Naive thymus-derived CD4-positive, alpha-beta T cell (primary cell): ENCODE measurements at regions not wholly inside any gene's neighbourhood (a gene's known extent, or its start where the extent isn't known, plus 50 kb on each side); places are given as distances from the start of the nearest gene placed in this dataset.

Experiments used
- ATAC-seq: fragments of 150-1000 bp; cut with Tn5 transposase; 2 replicates; pipeline ENCODE4 v1.10.0; 2021; ENCODE audit warnings: mild to moderate bottlenecking, moderate library complexity
- CTCF ChIA-PET: fragments of 350-600 bp; sonication (Branson Sonifier 250); formaldehyde crosslinking; loops from one replicate; lab custom pipeline; 2021; ENCODE audit warnings: antibody characterized with exemption; lab: Charles Lee
- POLR2A ChIA-PET: fragments of 350-600 bp; sonication (Branson Sonifier 250); formaldehyde crosslinking; loops from one replicate; lab custom pipeline; 2021; ENCODE audit warnings: antibody characterized with exemption, inconsistent platforms; lab: Charles Lee
- DNase-seq, 9 donors: peaks; one replicate each; pipeline versions ENCODE4 v3.0.0 to v3.0.0-alpha.2; 2020 to 2022; ENCODE audit warnings: mixed read lengths in 1 of 9
- H3K27ac ChIP-seq: one replicate; pipeline ENCODE4 v1.7.0; 2013; ENCODE audit warnings: mild to moderate bottlenecking, low read depth, low read length, moderate library complexity
- H3K27me3 ChIP-seq, 2 donors: one replicate each; pipeline ENCODE4 v1.7.0; 2013; ENCODE audit warnings: low read length in 2 of 2, mild to moderate bottlenecking in 2 of 2, moderate library complexity in 2 of 2; ENCODE audit not compliant: control insufficient read depth in 2 of 2, insufficient read depth in 2 of 2
- H3K36me3 ChIP-seq, 3 experiments: 1 replicate in 2 of 3; 2 replicates in 1 of 3; pipeline ENCODE4 v1.7.0; 2013; ENCODE audit warnings: low read length in 3 of 3, mild to moderate bottlenecking in 3 of 3, moderate library complexity in 1 of 3; ENCODE audit not compliant: insufficient read depth in 3 of 3, control insufficient read depth in 2 of 3
- H3K4me1 ChIP-seq, 2 donors: one replicate each; pipeline ENCODE4 v1.7.0; 2013; ENCODE audit warnings: low read length in 2 of 2, mild to moderate bottlenecking in 2 of 2, moderate library complexity in 1 of 2; ENCODE audit not compliant: control insufficient read depth in 2 of 2, insufficient read depth in 2 of 2
- H3K4me3 ChIP-seq: 2 replicates; pipeline ENCODE4 v1.7.0; 2013; ENCODE audit warnings: mild to moderate bottlenecking, low read length
- H3K9me3 ChIP-seq, 3 experiments: 1 replicate in 2 of 3; 2 replicates in 1 of 3; pipeline ENCODE4 v1.7.0; 2013; ENCODE audit warnings: low read length in 3 of 3; ENCODE audit not compliant: control insufficient read depth in 2 of 3
- H3K27ac Mint-ChIP-seq, 9 donors: one replicate each; pipeline ENCODE4 v1.8.0; 2020 to 2022; ENCODE audit warnings: mixed read lengths in 9 of 9, mild to moderate bottlenecking in 8 of 9, moderate library complexity in 5 of 9, inconsistent platforms in 2 of 9
- H3K27me3 Mint-ChIP-seq, 5 donors: one replicate each; pipeline ENCODE4 v1.8.0; 2021 to 2022; ENCODE audit warnings: mixed read lengths in 5 of 5, mild to moderate bottlenecking in 1 of 5
- H3K36me3 Mint-ChIP-seq, 5 donors: one replicate each; pipeline ENCODE4 v1.8.0; 2020 to 2022; ENCODE audit warnings: mixed read lengths in 5 of 5, mild to moderate bottlenecking in 3 of 5, inconsistent platforms in 1 of 5
- H3K4me1 Mint-ChIP-seq, 7 donors: one replicate each; pipeline ENCODE4 v1.8.0; 2020 to 2022; ENCODE audit warnings: mixed read lengths in 7 of 7, mild to moderate bottlenecking in 3 of 7, inconsistent platforms in 1 of 7
- H3K4me3 Mint-ChIP-seq, 10 donors: one replicate each; pipeline ENCODE4 v1.8.0; 2020 to 2022; ENCODE audit warnings: mild to moderate bottlenecking in 10 of 10, mixed read lengths in 10 of 10, moderate library complexity in 6 of 10, inconsistent platforms in 2 of 10
- H3K9me3 Mint-ChIP-seq, 11 donors: one replicate each; pipeline ENCODE4 v1.8.0; 2020 to 2022; ENCODE audit warnings: mixed read lengths in 11 of 11, mild to moderate bottlenecking in 4 of 11, inconsistent platforms in 1 of 11, moderate library complexity in 1 of 11
- intact Hi-C, 2 donors: fragments of 100-400 bp; cut with micrococcal nuclease; formaldehyde crosslinking; loops; one replicate each; pipeline ENCODE4 v1.15.1; 2023

DNA sequence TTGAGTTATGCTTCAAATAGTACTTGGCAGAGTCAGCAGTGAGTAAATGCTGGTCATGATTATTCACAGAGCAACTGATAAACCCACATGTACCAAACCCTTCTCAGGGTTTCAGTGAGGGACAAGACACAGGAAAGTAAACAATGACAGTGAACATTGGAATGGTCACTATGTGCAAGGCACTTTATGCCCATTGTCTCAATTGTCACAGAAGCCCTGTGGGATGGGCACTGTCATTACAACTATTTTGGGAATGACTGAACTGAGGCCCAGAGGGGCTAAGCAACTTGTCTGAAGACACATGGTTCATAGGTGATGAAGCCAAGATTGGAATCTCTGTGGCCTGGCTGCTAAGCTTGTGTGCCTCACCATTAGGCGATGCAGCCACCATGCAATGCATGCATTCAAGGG lies 238.5 kb downstream of the RBM19 start:
- peaks cover 0 to 39% (median 12%) of the 10 kb centered on the region in 5 donors for H3K27me3 Mint-ChIP-seq
- Histone ChIP-seq H3K27ac (no peak overlapping the region), H3K36me3 (no peaks in the 10 kb centered on the region), H3K9me3 (no peaks in the 10 kb centered on the region), H3K4me3 (no peak overlapping the region), H3K27me3 (no peaks in the 10 kb centered on the region), H3K4me1 (no peaks in the 10 kb centered on the region)
- no peak for ATAC-seq
- peaks cover 0 to 13% (median 2%) of the 10 kb centered on the region in 11 donors for H3K9me3 Mint-ChIP-seq
- no peak for DNase-seq
- ChIA-PET POLR2A (no interaction called here), CTCF (no interaction called here)
- peaks cover 0 to 2% (median 0%) of the 10 kb centered on the region in 7 donors for H3K4me1 Mint-ChIP-seq
- H3K27ac Mint-ChIP-seq = no peak overlapping the region
- intact Hi-C loops = no loop called here
- H3K36me3 Mint-ChIP-seq = peaks cover 0 to 8% (median 0%) of the 10 kb centered on the region in 5 donors
- H3K4me3 Mint-ChIP-seq = no peak overlapping the region

DNA sequence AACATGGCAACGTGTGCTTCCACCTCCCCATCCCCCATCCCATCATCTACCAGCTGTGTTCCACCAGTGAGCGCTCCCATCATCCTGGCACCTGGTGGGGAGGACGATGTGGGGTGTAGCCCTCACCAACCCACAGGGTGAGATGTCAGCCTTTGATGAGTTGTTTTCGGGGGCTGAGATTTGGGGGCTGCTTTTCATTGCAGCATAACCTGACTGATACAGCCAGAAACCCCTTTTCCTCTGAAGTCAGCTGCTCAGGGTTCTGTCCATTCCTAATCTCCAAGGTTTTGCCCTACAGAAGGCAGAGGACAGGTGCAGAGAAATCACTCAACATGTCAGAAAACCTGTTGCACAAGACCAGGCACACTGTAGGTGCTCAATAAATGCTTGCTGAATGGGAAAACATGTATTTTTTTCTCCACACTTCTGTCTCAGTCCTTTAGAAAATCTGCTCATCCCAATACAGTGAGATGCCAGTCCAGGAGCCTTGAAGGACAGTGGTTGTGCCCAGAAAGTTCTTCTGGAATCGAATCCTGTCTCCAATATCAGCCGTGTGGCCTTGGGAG lies 239.8 kb downstream of the RBM19 start:
- no peak for DNase-seq
- Mint-ChIP-seq H3K4me3 (no peak overlapping the region), H3K27ac (no peak overlapping the region), H3K27me3 (peaks cover 0 to 33% (median 17%) of the 10 kb centered on the region in 5 donors), H3K9me3 (peaks cover 0 to 13% (median 2%) of the 10 kb centered on the region in 11 donors), H3K36me3 (peaks cover 0 to 8% (median 0%) of the 10 kb centered on the region in 5 donors), H3K4me1 (peaks cover 0 to 2% (median 0%) of the 10 kb centered on the region in 7 donors)
- intact Hi-C loops = no loop called here
- CTCF ChIA-PET = no interaction called here
- Histone ChIP-seq H3K4me3 (no peak overlapping the region), H3K4me1 (no peaks in the 10 kb centered on the region), H3K9me3 (no peaks in the 10 kb centered on the region), H3K27me3 (no peaks in the 10 kb centered on the region), H3K36me3 (no peaks in the 10 kb centered on the region), H3K27ac (no peak overlapping the region)
- ATAC-seq = no peak
- POLR2A ChIA-PET = no interaction called here

DNA sequence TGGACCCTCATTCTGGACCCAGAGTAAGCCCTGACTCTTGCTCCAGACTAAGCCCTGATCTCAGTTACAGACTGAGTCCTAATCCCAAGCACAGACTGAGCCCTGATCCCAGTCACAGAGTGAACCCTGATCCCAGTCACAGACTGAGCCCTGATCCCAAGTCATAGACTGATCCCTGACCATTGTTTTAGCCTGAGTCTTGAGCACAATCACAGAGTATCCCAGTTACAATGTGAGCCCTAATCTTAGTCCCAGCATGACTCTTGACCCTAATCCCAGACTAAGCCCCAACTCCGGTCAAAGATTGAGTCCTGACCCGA lies 240.6 kb downstream of the RBM19 start:
- DNase-seq (no peak), ATAC-seq (no peak)
- Mint-ChIP-seq H3K27me3 (peaks cover 0 to 37% (median 17%) of the 10 kb centered on the region in 5 donors), H3K4me1 (peaks cover 0 to 2% (median 0%) of the 10 kb centered on the region in 7 donors), H3K27ac (no peak overlapping the region), H3K36me3 (peaks cover 0 to 8% (median 0%) of the 10 kb centered on the region in 5 donors), H3K4me3 (no peak overlapping the region), H3K9me3 (peaks cover 0 to 13% (median 2%) of the 10 kb centered on the region in 11 donors)
- H3K4me3 ChIP-seq = no peak overlapping the region
- no peaks in the 10 kb centered on the region for H3K27me3 ChIP-seq
- H3K36me3 ChIP-seq = no peaks in the 10 kb centered on the region
- H3K4me1 ChIP-seq = no peaks in the 10 kb centered on the region
- no peaks in the 10 kb centered on the region for H3K9me3 ChIP-seq
- POLR2A ChIA-PET = no interaction called here
- CTCF ChIA-PET = no interaction called here
- intact Hi-C loops = no loop called here
- no peak overlapping the region for H3K27ac ChIP-seq

DNA sequence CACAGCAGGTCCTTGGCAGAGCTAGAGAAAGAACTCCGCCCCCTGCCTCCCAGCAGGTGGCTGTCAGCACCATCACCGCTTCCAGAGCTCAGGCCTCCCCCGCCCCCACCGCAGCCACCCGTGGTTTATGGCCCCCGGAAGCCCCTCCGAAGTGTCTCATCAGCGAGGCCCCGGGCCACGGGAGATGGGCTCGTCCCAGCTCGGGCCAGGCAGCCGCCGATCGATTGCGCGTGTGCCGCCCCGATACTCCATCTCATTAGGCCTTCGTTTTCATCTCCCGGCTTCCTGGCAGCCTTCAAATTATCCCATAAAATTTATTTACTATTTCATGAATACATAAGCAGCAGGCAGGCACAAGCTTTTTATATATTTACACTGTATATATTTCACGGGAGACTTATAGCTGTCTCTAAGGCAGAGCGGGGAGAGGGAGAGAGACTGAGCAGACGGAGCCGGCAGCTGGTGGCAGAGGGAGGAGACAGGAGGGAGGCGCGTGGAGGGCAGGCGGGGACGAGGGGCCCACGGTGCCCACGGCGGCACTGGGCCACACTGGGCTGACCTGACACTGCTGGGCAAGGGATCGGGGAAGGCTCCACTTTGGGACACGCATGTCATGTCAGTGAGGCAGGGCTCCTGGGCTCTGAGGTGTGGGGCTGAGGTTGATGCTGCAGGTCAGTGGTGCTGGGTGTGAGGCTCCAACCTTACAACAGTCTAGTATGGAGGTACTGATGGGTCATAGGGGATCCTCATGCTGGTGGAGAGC lies 241.2 kb downstream of the RBM19 start:
- Histone ChIP-seq H3K27me3 (no peaks in the 10 kb centered on the region), H3K27ac (no peak overlapping the region), H3K9me3 (no peaks in the 10 kb centered on the region), H3K36me3 (no peaks in the 10 kb centered on the region), H3K4me1 (no peaks in the 10 kb centered on the region), H3K4me3 (no peak overlapping the region)
- CTCF ChIA-PET = no interaction called here
- peaks cover 0 to 8% (median 0%) of the 10 kb centered on the region in 5 donors for H3K36me3 Mint-ChIP-seq
- peaks cover 0 to 37% (median 13%) of the 10 kb centered on the region in 5 donors for H3K27me3 Mint-ChIP-seq
- intact Hi-C loops = no loop called here
- H3K27ac Mint-ChIP-seq = no peak overlapping the region
- no peak overlapping the region for H3K4me3 Mint-ChIP-seq
- H3K4me1 Mint-ChIP-seq = peaks cover 0 to 2% (median 0%) of the 10 kb centered on the region in 7 donors
- H3K9me3 Mint-ChIP-seq = peaks cover 0 to 13% (median 2%) of the 10 kb centered on the region in 11 donors
- ATAC-seq (no peak), DNase-seq (no peak)
- POLR2A ChIA-PET = no interaction called here

DNA sequence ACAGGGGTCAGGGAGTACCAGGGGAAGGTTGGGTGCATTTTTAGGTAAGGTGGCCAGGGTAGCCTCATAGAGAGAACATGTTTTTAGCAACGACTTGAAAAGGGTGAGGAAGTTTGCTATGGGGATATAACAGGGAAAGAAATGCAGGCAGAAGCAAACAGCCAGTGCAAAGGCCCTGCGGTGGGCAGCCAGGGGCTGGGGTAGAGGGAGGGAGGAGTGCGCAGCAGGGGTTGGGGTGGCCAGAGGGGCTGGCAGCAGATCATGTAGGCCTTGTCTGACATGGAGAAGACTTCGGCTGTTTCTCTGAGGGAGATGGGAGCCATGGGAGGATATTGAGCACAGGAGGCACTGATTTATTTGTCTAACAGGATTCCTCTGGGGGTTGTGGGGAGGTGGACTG lies 242.5 kb downstream of the RBM19 start:
- H3K27ac Mint-ChIP-seq = no peak overlapping the region
- ATAC-seq (no peak), DNase-seq (no peak)
- peaks cover 0 to 35% (median 14%) of the 10 kb centered on the region in 5 donors for H3K27me3 Mint-ChIP-seq
- Histone ChIP-seq H3K9me3 (no peaks in the 10 kb centered on the region), H3K4me1 (no peaks in the 10 kb centered on the region), H3K27me3 (no peaks in the 10 kb centered on the region), H3K27ac (no peak overlapping the region), H3K36me3 (no peaks in the 10 kb centered on the region), H3K4me3 (no peak overlapping the region)
- POLR2A ChIA-PET = no interaction called here
- peaks cover 0 to 2% (median 0%) of the 10 kb centered on the region in 7 donors for H3K4me1 Mint-ChIP-seq
- intact Hi-C loops = no loop called here
- H3K36me3 Mint-ChIP-seq = peaks cover 0 to 8% (median 0%) of the 10 kb centered on the region in 5 donors
- H3K4me3 Mint-ChIP-seq = no peak overlapping the region
- H3K9me3 Mint-ChIP-seq = peaks cover 0 to 13% (median 2%) of the 10 kb centered on the region in 11 donors
- CTCF ChIA-PET = no interaction called here

DNA sequence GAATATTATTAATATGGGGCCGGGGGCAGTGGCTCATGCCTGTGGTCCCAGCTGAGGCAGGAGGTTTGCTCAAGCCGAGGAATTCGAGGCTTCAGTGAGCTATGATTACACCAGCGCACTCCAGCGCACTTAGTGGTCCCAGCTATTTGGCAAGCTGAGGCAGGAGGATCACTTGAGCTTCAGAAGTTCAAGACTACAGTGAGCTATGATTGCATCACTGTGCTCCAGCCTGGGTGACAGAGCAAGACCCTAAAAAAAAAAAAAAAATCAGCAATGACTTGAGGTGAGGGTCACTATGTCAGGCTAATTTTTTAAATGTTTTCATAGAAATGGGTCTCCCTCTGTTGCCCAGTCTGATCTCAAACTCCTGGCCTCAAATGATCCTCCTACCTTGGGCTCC lies 243.4 kb downstream of the RBM19 start:
- Mint-ChIP-seq H3K27me3 (peaks cover 0 to 30% (median 17%) of the 10 kb centered on the region in 5 donors), H3K27ac (no peak overlapping the region), H3K36me3 (peaks cover 0 to 8% (median 0%) of the 10 kb centered on the region in 5 donors), H3K9me3 (peaks cover 0 to 15% (median 2%) of the 10 kb centered on the region in 11 donors), H3K4me3 (no peak overlapping the region), H3K4me1 (peaks cover 0 to 2% (median 0%) of the 10 kb centered on the region in 7 donors)
- no peaks in the 10 kb centered on the region for H3K27me3 ChIP-seq
- intact Hi-C loops = no loop called here
- CTCF ChIA-PET = no interaction called here
- no peak for ATAC-seq
- H3K4me1 ChIP-seq = no peaks in the 10 kb centered on the region
- no peak overlapping the region for H3K4me3 ChIP-seq
- H3K27ac ChIP-seq = no peak overlapping the region
- no peak for DNase-seq
- no peaks in the 10 kb centered on the region for H3K9me3 ChIP-seq
- no peaks in the 10 kb centered on the region for H3K36me3 ChIP-seq
- POLR2A ChIA-PET = no interaction called here
